Globus pallidus (tissue), 1 donor: ENCODE measurements at regions not wholly inside any gene's neighbourhood (a gene's known extent, or its start where the extent isn't known, plus 50 kb on each side); places are given as distances from the start of the nearest gene placed in this dataset.

Experiments used
- DNase-seq: peaks from one replicate; pipeline ENCODE4 v3.0.0-alpha.2; 2015; ENCODE audit warnings: low spot score

- no peak for DNase-seq
These were observed 186.4 kb downstream of the KIF20B start for GRCh38 chr10:89887830-89888229.

- peak; percentile 57 for DNase-seq
These were observed 187.1 kb downstream of the KIF20B start for GRCh38 chr10:89888321-89889070.

- DNase-seq = peak; percentile 44
These were observed 188.2 kb downstream of the KIF20B start for GRCh38 chr10:89889606-89890005.

- DNase-seq = no peak
These were observed 189.7 kb downstream of the KIF20B start for GRCh38 chr10:89891006-89891535.

DNA sequence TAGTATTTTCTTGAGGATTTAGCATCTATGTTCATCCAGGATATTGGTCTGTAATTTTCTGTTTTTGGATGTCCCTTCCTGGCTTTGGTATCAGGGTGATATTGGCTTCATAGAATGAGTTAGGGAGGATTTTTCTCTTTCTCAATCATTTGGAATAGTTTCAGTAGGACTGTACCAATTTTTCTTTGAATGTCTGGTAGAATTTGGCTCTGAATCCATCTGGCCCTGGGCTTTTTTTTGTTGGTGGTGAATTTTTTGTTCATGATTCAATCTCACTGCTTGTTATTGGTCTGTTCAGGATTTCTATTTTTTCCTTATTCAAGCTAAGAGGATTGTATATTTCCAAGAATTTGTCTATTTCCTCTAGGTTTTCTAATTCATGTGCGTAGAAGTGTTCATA lies 192.7 kb downstream of the KIF20B start:
- DNase-seq = no peak

DNA sequence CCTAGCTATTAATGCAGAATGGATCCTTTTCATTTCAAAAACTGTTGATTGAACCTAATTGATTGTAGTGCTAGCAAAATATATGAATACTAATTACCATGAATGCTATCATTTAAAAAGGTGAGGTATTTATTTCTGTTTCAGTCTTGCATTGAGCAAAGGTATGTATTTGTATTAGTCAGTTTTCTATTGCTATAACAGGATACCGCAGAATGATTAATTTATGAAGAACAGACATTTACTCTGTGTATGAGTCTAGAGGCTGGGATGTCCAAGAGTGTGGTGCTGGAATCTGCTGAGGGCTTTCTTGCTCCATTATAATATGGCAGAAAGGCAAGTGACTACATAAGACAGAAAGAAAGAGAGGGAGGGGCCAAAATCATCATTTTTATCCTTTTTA lies 199.2 kb downstream of the KIF20B start:
- DNase-seq = no peak

DNA sequence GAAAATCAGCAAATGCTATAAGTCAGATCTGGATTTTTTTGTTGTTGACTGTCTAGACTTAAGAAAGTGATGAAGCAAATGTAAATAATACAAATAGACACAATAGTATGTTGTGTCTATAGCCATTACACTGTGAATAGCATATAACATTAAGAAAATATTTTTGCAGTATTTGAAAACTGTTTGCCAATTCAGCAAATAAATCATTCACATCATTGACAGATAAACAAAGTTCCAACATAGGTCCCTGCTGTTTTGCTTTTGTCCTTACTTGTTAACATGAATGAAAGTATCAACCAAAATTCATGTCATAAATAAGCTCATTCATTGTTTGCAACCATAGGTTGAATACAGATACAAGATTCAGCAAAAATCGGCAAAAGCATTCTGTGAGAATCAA lies 200.5 kb downstream of the KIF20B start:
- no peak for DNase-seq

DNA sequence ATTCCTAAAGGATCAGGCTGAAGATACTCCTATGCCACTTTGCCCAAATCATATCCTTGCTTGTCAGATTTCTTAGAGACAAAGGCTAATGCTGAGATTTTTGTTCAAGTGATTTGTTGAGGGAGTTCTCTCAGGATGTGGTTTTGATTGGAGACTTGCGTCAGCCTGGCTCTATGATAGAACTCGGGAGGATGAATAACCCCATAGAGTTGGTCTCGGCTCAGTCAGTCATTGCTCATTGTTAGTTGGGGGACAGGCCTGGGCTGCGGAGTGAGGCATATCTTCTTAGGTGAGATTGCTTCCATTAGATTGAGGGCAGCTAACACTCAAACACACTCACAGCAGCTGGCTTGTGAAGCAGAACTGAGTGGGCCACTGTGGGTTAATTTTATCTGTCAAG lies 203.4 kb downstream of the KIF20B start:
- no peak for DNase-seq

DNA sequence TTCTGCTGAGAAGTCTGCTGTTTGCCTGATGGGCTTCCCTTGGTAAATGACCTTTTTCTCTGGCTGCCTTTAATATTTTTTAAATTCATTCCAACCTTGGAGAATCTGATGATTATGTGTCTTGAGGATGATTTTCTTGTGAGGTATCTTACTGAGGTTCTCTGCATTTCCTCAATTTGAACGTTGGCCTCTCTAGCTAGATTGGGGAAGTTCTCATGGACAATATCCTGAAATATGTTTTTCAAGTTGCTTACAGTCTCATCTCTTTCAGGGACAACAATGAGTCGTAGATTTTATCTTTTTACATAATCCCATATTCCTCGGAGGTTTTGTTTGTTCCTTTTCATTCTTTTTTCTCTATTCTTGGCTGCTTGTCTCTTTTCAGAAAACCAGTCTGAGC lies 208.4 kb downstream of the KIF20B start:
- no peak for DNase-seq

GRCh38 chr10:89915021-89915420 lies 213.6 kb downstream of the KIF20B start:
- no peak for DNase-seq

- no peak for DNase-seq
These were observed 214.6 kb downstream of the KIF20B start for GRCh38 chr10:89915968-89916367.

GRCh38 chr10:89916468-89917215 lies 215.3 kb downstream of the KIF20B start:
- no peak for DNase-seq

DNA sequence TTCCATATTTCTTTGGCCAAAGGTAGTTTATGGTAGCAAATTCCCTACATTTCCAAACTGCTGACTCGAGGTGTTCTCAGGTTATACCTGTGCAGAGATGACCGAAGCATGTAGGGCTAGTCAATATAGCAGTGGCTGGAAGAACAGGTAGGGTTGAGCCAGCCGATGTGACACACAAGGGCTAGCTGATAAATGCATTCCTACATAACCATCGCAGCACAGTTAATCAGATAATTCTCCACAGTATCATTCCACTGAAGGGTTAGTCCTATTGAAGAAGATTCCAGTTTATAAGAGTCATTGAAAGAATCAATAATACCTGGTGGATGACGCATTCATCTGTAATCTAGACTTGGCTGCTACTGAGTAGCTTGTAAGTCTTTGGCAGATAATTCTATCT lies 220.0 kb downstream of the KIF20B start:
- no peak for DNase-seq

- no peak for DNase-seq
These were observed 222.3 kb downstream of the KIF20B start for GRCh38 chr10:89923661-89924060.

- DNase-seq = no peak
These were observed 222.9 kb downstream of the KIF20B start for GRCh38 chr10:89924261-89924660.

GRCh38 chr10:89926736-89927135 lies 225.3 kb downstream of the KIF20B start:
- DNase-seq = no peak

DNA sequence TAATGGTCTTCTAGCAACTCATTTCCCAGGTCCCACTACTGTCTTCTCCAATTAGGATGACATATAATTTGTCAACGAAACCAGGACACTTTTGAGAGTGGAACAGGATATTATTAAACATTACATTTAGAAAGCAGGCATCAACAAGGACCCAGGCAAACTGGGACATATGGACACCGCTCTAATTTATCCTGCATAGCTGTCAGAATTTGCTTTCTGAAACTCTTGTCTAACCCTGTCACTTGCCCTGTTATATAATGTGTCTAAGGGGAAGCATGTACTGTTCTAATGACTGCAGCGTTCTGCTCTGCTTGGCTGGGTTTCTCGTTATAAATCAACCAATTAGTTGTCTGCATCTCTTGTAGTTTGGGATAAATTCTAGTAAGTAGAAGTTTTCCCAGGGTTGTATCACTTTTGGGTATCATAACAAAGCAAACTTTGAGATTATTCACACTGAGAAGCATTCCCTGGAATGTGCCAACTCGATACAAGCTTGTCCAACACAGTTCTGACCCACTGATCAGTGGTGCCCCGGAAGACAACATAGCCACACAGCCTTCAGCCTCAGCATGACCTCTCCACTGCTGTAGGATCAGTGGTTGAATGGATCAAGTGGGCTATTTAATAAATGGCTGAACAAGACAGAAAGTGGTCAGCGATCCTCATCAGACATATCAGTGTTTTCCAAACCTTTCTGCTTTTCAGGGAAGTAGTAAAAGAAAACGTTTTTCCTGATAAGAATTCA lies 228.1 kb downstream of the KIF20B start:
- no peak for DNase-seq

DNA sequence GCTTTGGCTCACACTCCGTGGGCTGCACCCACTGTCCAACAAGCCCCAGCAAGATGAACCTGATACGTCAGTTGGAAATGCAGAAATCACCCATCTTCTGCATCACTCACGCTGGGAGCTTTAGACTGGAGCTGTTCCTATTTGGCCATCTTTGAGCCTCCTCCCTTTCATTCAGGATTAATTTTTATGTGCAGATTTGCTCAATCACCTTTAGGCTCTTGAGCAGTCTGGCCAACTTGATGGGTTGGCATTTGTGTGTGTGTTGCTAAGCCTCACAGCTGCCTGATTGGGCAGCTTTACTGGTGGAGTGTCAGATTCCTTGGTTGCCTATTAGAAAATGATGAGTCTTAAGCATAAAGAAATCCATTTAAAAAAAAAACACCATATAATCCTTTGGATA lies 236.1 kb downstream of the KIF20B start:
- DNase-seq = no peak

DNA sequence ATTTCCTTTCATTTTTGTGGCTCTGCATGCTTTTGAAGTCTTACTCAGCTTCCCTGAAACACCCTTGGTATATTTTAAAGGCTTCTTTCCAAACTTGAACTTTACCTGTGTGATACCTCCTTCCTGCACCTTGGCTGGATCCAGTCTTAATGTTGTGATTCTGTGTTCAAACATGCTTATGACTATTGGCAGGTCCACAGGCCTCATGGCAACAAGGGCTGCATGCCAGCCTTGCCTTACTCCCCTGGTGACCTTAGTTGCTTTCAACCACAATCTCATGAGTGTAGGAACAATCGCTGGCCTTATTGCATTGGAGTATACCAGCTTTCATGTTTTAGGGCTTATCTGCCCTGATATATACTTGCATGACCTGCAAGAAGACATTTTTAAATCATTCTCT lies 238.7 kb downstream of the KIF20B start:
- DNase-seq = no peak

DNA sequence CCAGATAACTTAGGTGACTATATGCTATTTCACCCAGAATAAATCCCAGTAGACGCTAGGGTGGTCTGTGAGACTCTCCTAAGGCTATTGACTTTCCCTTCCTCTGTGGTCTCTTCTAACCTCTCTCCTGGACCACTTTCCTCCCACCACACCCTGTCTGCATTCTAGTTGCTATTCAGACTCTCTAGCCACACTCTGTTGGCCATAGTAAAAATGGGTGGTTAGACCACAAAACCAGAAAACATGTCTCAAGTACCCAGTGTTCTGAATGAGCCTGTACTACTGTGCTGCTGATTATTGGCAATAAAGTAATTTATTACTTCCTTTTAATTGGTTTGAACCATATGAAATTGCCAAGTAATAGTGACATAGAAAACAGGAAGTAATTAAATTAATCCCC lies 240.8 kb downstream of the KIF20B start:
- DNase-seq = no peak

- DNase-seq = no peak
These were observed 242.7 kb downstream of the KIF20B start for GRCh38 chr10:89944138-89944537.

- DNase-seq = no peak
These were observed 244.7 kb downstream of the KIF20B start for GRCh38 chr10:89946106-89946505.

DNA sequence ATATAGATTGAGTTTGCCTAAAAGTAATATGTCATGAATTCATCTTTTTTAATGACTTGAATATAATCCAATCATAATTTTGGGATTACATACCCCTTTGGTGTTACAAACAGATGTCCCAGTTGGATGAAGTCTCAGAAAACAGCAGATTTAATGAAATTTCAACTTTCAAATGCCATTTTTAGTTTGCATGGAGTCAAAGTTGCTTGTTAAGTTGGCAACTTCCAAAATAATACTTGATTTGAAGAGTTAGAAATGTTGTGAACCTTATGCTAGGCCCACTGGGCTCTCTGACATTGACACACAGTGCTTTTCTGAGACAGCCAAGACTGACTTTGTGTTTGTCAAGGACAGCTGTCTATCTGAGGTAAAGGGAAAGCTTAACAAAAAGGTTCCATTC lies 248.1 kb downstream of the KIF20B start:
- no peak for DNase-seq
